DND-41 (cell line): ENCODE measurements at regions not wholly inside any gene's neighbourhood (a gene's known extent, or its start where the extent isn't known, plus 50 kb on each side); places are given as distances from the start of the nearest gene placed in this dataset.

Experiments used
- ATAC-seq: fragments of 200-7000 bp; cut with Tn5 transposase; 3 replicates; pipeline ENCODE4 v1.9.1; 2021; ENCODE audit warnings: low read depth; ENCODE audit not compliant: insufficient read depth
- DNase-seq: peaks from one replicate; pipeline ENCODE4 v3.0.0-alpha.2; 2020
- H2AFZ ChIP-seq: 2 replicates; pipeline ENCODE4 v1.6.0; 2012; ENCODE audit warnings: low read depth, low read length
- H3K27ac ChIP-seq: 2 replicates; pipeline ENCODE4 v1.5.1; 2012; ENCODE audit warnings: low read length, inconsistent platforms
- H3K27me3 ChIP-seq: fragments of 200-600 bp; sonication (generic); 2 replicates; pipeline ENCODE4 v1.6.0; 2012; ENCODE audit warnings: low read length, mild to moderate bottlenecking, inconsistent platforms; ENCODE audit not compliant: insufficient read depth, poor library complexity
- H3K36me3 ChIP-seq: 2 replicates; pipeline ENCODE4 v1.5.1; 2012; ENCODE audit warnings: low read length, inconsistent platforms; ENCODE audit not compliant: insufficient read depth
- H3K4me1 ChIP-seq: 2 replicates; pipeline ENCODE4 v1.5.1; 2012; ENCODE audit warnings: mild to moderate bottlenecking, low read length; ENCODE audit not compliant: insufficient read depth
- H3K4me2 ChIP-seq: 2 replicates; pipeline ENCODE4 v1.6.0; 2012; ENCODE audit warnings: mild to moderate bottlenecking, moderate library complexity, low read length, inconsistent platforms; ENCODE audit not compliant: insufficient read depth
- H3K4me3 ChIP-seq, 2 experiments: fragments of 200-600 bp in 1 of 2; shearing (Covaris generic) in 1 of 2; 2 replicates each; pipeline ENCODE4 v1.5.1; 2012 to 2016; ENCODE audit warnings: inconsistent platforms in 2 of 2, low read length in 2 of 2, mild to moderate bottlenecking in 2 of 2, low read depth in 1 of 2, moderate library complexity in 1 of 2
- H3K79me2 ChIP-seq: 2 replicates; pipeline ENCODE4 v1.6.0; 2012; ENCODE audit warnings: low read length, inconsistent platforms; ENCODE audit not compliant: insufficient read depth
- H3K9ac ChIP-seq: 2 replicates; pipeline ENCODE4 v1.6.0; 2012; ENCODE audit warnings: low read depth, mild to moderate bottlenecking, inconsistent platforms, low read length, moderate library complexity
- H3K9me3 ChIP-seq: 2 replicates; pipeline ENCODE4 v1.5.1; 2012; ENCODE audit warnings: low read length, moderate library complexity, mild to moderate bottlenecking, inconsistent platforms; ENCODE audit not compliant: insufficient read depth, severe bottlenecking
- H4K20me1 ChIP-seq: 2 replicates; pipeline ENCODE4 v1.6.0; 2012; ENCODE audit warnings: low read length; ENCODE audit not compliant: insufficient read depth
- CTCF ChIP-seq: IDR thresholded peaks from 2 replicates; pipeline ENCODE4 v1.5.1; 2012; ENCODE audit warnings: borderline replicate concordance, low read length, moderate library complexity, mild to moderate bottlenecking; ENCODE audit not compliant: poor library complexity, severe bottlenecking; ENCODE audit errors: extremely low read depth
- EZH2 ChIP-seq: IDR thresholded peaks from 3 replicates; pipeline ENCODE4 v1.6.1; 2012; ENCODE audit warnings: borderline replicate concordance, low read depth, mild to moderate bottlenecking, moderate library complexity, low read length, inconsistent platforms; ENCODE audit not compliant: severe bottlenecking

GRCh38 chr9:117868594-117868993, 164.4 kb downstream of the TLR4 start:
- no peak overlapping the region for H3K4me3 ChIP-seq
- DNase-seq = no peak
- H3K79me2 ChIP-seq = no peaks in the 10 kb centered on the region
- no peaks in the 10 kb centered on the region for H3K36me3 ChIP-seq
- ATAC-seq = no peak
- H4K20me1 ChIP-seq = no peaks in the 10 kb centered on the region
- no peak overlapping the region for H2AFZ ChIP-seq
- no peak overlapping the region for H3K27ac ChIP-seq
- no peak overlapping the region for H3K4me2 ChIP-seq
- H3K4me1 ChIP-seq = no peaks in the 10 kb centered on the region
- no peaks in the 10 kb centered on the region for H3K27me3 ChIP-seq
- H3K9ac ChIP-seq = no peak overlapping the region
- TF ChIP-seq CTCF (no peak), EZH2 (no peak)
- no peaks in the 10 kb centered on the region for H3K9me3 ChIP-seq

- Histone ChIP-seq H3K27me3 (no peaks in the 10 kb centered on the region), H3K27ac (no peak overlapping the region), H3K36me3 (no peaks in the 10 kb centered on the region), H3K4me1 (no peaks in the 10 kb centered on the region), H4K20me1 (no peaks in the 10 kb centered on the region), H2AFZ (no peak overlapping the region), H3K79me2 (no peaks in the 10 kb centered on the region), H3K4me2 (no peak overlapping the region), H3K9me3 (no peaks in the 10 kb centered on the region), H3K4me3 (no peak overlapping the region), H3K9ac (no peak overlapping the region)
- TF ChIP-seq EZH2 = no peak
- TF ChIP-seq CTCF = no peak
- ATAC-seq = no peak
- no peak for DNase-seq
These were observed 165.1 kb downstream of the TLR4 start for GRCh38 chr9:117869287-117869686.

GRCh38 chr9:117869712-117870111, 165.5 kb downstream of the TLR4 start:
- Histone ChIP-seq H3K36me3 (no peaks in the 10 kb centered on the region), H3K79me2 (no peaks in the 10 kb centered on the region), H3K27ac (no peak overlapping the region), H2AFZ (no peak overlapping the region), H3K27me3 (no peaks in the 10 kb centered on the region), H3K4me3 (no peak overlapping the region), H3K4me2 (no peak overlapping the region), H3K9ac (no peak overlapping the region), H3K9me3 (no peaks in the 10 kb centered on the region), H3K4me1 (no peaks in the 10 kb centered on the region), H4K20me1 (no peaks in the 10 kb centered on the region)
- ATAC-seq = no peak
- no peak for DNase-seq
- TF ChIP-seq EZH2 (no peak), CTCF (no peak)

GRCh38 chr9:117873664-117874063, 169.5 kb downstream of the TLR4 start:
- Histone ChIP-seq H3K4me2 (no peak overlapping the region), H3K9me3 (no peaks in the 10 kb centered on the region), H3K36me3 (no peaks in the 10 kb centered on the region), H2AFZ (no peak overlapping the region), H4K20me1 (no peaks in the 10 kb centered on the region), H3K4me3 (no peak overlapping the region), H3K27me3 (no peaks in the 10 kb centered on the region), H3K9ac (no peak overlapping the region), H3K4me1 (no peaks in the 10 kb centered on the region), H3K27ac (no peak overlapping the region), H3K79me2 (no peaks in the 10 kb centered on the region)
- DNase-seq = no peak
- TF ChIP-seq EZH2 = no peak
- no peak for TF ChIP-seq CTCF
- no peak for ATAC-seq
